ENCODE measurements at regions not wholly inside any gene's neighbourhood (a gene's known extent, or its start where the extent isn't known, plus 50 kb on each side); places are given as distances from the start of the nearest gene placed in this dataset.

DNA sequence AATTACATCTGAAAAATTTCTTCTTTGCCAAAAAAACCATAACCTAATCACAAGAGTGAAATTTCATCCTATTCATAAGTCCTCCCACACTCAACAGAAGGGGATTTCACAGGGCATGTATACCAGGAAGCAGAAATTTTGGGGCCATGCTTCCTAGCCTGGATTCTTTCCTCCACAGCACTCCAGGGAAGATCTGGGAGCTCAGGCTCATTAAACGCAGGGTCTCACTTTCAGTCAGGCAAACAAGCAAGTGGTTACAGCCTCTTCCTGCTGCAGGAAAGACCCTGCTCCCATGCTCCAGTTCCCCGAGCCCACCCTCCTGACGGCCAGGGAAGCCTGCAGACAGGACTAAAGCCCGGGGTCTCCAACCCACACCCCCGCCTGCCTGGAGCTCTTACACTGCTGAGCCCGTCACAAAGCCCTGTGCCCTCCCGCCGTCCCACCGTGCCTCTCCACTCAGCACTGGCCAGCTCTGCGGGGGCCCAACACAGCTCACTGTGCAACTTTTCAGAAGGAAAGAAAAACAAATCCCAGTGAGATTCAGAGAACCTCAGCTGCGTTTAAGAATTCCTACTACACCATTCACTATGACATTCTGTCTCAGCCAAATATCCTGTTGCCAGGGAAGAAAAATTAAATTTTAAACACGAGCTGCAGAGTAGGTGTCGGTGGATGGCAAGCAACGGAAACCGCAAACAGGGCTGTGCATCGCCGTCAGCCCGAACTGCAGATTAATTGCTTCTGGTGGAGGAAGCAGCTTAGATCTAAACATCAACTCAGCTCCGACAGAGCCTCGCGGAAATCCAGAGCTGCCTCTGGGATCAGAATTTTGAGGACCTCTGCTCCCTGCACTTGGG is 106.7 kb upstream of the SFSWAP start:
- TF ChIP-seq, protein P1, sequence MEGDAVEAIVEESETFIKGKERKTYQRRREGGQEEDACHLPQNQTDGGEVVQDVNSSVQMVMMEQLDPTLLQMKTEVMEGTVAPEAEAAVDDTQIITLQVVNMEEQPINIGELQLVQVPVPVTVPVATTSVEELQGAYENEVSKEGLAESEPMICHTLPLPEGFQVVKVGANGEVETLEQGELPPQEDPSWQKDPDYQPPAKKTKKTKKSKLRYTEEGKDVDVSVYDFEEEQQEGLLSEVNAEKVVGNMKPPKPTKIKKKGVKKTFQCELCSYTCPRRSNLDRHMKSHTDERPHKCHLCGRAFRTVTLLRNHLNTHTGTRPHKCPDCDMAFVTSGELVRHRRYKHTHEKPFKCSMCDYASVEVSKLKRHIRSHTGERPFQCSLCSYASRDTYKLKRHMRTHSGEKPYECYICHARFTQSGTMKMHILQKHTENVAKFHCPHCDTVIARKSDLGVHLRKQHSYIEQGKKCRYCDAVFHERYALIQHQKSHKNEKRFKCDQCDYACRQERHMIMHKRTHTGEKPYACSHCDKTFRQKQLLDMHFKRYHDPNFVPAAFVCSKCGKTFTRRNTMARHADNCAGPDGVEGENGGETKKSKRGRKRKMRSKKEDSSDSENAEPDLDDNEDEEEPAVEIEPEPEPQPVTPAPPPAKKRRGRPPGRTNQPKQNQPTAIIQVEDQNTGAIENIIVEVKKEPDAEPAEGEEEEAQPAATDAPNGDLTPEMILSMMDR (IDR thresholded peaks at IDR 0.05; ENCODE audit: insufficient read depth, low read length): no peak
- TF ChIP-seq POLR2AphosphoS5 (IDR thresholded peaks at IDR 0.05; ENCODE audit: low read depth): no peak
